H9 (cell line): ENCODE measurements at regions not wholly inside any gene's neighbourhood (a gene's known extent, or its start where the extent isn't known, plus 50 kb on each side); places are given as distances from the start of the nearest gene placed in this dataset.

Experiments used
- DNase-seq: peaks from one replicate; pipeline ENCODE4 v3.0.0-alpha.2; 2017
- H2AFZ ChIP-seq: one replicate; pipeline ENCODE4 v1.6.1; 2013; ENCODE audit warnings: mild to moderate bottlenecking, low read length, control low read depth, moderate library complexity
- H2AK5ac ChIP-seq: 2 replicates; pipeline ENCODE4 v1.6.1; 2013; ENCODE audit warnings: low read length, control low read depth, mixed read lengths; ENCODE audit not compliant: insufficient read length
- H2BK120ac ChIP-seq: one replicate; pipeline ENCODE4 v1.6.1; 2013; ENCODE audit warnings: low read depth, mild to moderate bottlenecking, low read length, control low read depth, inconsistent platforms; ENCODE audit not compliant: poor library complexity, severe bottlenecking
- H2BK12ac ChIP-seq: 2 replicates; pipeline ENCODE4 v1.6.1; 2013; ENCODE audit warnings: low read length, control low read depth, mixed read lengths, low read depth; ENCODE audit not compliant: insufficient read length
- H2BK15ac ChIP-seq: 2 replicates; pipeline ENCODE4 v1.6.1; 2013; ENCODE audit warnings: low read depth, low read length, control low read depth
- H2BK20ac ChIP-seq: one replicate; pipeline ENCODE4 v1.6.1; 2013; ENCODE audit warnings: low read depth, mild to moderate bottlenecking, low read length, control low read depth, inconsistent platforms; ENCODE audit not compliant: poor library complexity, severe bottlenecking
- H2BK5ac ChIP-seq: 2 replicates; pipeline ENCODE4 v1.6.1; 2013; ENCODE audit warnings: low read length, control low read depth, mixed read lengths; ENCODE audit not compliant: insufficient read length
- H3K14ac ChIP-seq: 2 replicates; pipeline ENCODE4 v1.6.1; 2013; ENCODE audit warnings: low read length, control low read depth; ENCODE audit not compliant: insufficient read depth
- H3K18ac ChIP-seq: 2 replicates; pipeline ENCODE4 v1.6.1; 2013; ENCODE audit warnings: low read depth, mild to moderate bottlenecking, mixed read lengths, low read length, control low read depth; ENCODE audit not compliant: insufficient read length
- H3K23ac ChIP-seq: 2 replicates; pipeline ENCODE4 v1.6.1; 2013; ENCODE audit warnings: low read length, control low read depth, mixed read lengths, low read depth; ENCODE audit not compliant: insufficient read length
- H3K23me2 ChIP-seq: 2 replicates; pipeline ENCODE4 v1.6.1; 2013; ENCODE audit warnings: low read depth, mild to moderate bottlenecking, mixed read lengths, low read length, control low read depth; ENCODE audit not compliant: insufficient read length, poor library complexity, severe bottlenecking
- H3K27ac ChIP-seq: 2 replicates; pipeline ENCODE4 v1.5.1; 2013; ENCODE audit warnings: low read length, control low read depth, mixed read lengths, low read depth; ENCODE audit not compliant: insufficient read length
- H3K27me3 ChIP-seq: 2 replicates; pipeline ENCODE4 v1.6.1; 2013; ENCODE audit warnings: low read length, control low read depth, inconsistent platforms; ENCODE audit not compliant: insufficient read depth
- H3K4ac ChIP-seq: 2 replicates; pipeline ENCODE4 v1.6.1; 2013; ENCODE audit warnings: low read depth, mild to moderate bottlenecking, control low read depth, inconsistent platforms, low read length, moderate library complexity
- H3K4me1 ChIP-seq: 2 replicates; pipeline ENCODE4 v1.6.1; 2013; ENCODE audit warnings: low read length, control low read depth, inconsistent platforms; ENCODE audit not compliant: insufficient read depth
- H3K4me2 ChIP-seq: 2 replicates; pipeline ENCODE4 v1.6.1; 2013; ENCODE audit warnings: low read length, control low read depth, mixed read lengths; ENCODE audit not compliant: insufficient read length, insufficient read depth
- H3K56ac ChIP-seq: 2 replicates; pipeline ENCODE4 v1.6.1; 2013; ENCODE audit warnings: low read depth, mild to moderate bottlenecking, mixed read lengths, low read length, control low read depth; ENCODE audit not compliant: insufficient read length
- H3K79me1 ChIP-seq: 2 replicates; pipeline ENCODE4 v1.6.1; 2013; ENCODE audit warnings: low read depth, mild to moderate bottlenecking, moderate library complexity, low read length, control low read depth, inconsistent platforms; ENCODE audit not compliant: insufficient read depth, poor library complexity, severe bottlenecking
- H3K79me2 ChIP-seq: 2 replicates; pipeline ENCODE4 v1.6.1; 2013; ENCODE audit warnings: low read length, control low read depth, inconsistent platforms; ENCODE audit not compliant: insufficient read depth
- H3K9ac ChIP-seq: 2 replicates; pipeline ENCODE4 v1.6.1; 2013; ENCODE audit warnings: low read length, control low read depth, mixed read lengths; ENCODE audit not compliant: insufficient read length; ENCODE audit errors: extremely low read depth
- H3K9me3 ChIP-seq: one replicate; pipeline ENCODE4 v1.6.1; 2013; ENCODE audit warnings: low read depth, low read length, inconsistent platforms; ENCODE audit not compliant: control insufficient read depth
- H3T11ph ChIP-seq: one replicate; pipeline ENCODE4 v1.6.1; 2013; ENCODE audit warnings: mild to moderate bottlenecking, low read length, control low read depth, inconsistent platforms
- H4K20me1 ChIP-seq: one replicate; pipeline ENCODE4 v1.6.1; 2013; ENCODE audit not compliant: control insufficient read depth, insufficient read length, insufficient read depth
- H4K5ac ChIP-seq: 2 replicates; pipeline ENCODE4 v1.6.1; 2013; ENCODE audit warnings: low read depth, mild to moderate bottlenecking, mixed read lengths, low read length, control low read depth; ENCODE audit not compliant: insufficient read length
- H4K8ac ChIP-seq: replicated peaks from 2 replicates; pipeline ENCODE4 v1.6.1; 2013; ENCODE audit warnings: low read length, control low read depth, mixed read lengths, low read depth; ENCODE audit not compliant: insufficient read length
- H4K91ac ChIP-seq: 2 replicates; pipeline ENCODE4 v1.6.1; 2013; ENCODE audit warnings: low read depth, mild to moderate bottlenecking, moderate library complexity, mixed read lengths, low read length, control low read depth; ENCODE audit not compliant: insufficient read length
- H3K27ac Mint-ChIP-seq, 3 experiments: 2 replicates in 2 of 3; 3 replicates in 1 of 3; pipeline ENCODE4 v1.8.0; 2020 to 2021; ENCODE audit warnings: mixed read lengths in 3 of 3, mild to moderate bottlenecking in 1 of 3, moderate library complexity in 1 of 3
- H3K27me3 Mint-ChIP-seq: 2 replicates; pipeline ENCODE4 v1.8.0; 2021; ENCODE audit warnings: low read depth, mild to moderate bottlenecking, moderate library complexity, mixed read lengths
- H3K36me3 Mint-ChIP-seq, 3 experiments: 2 replicates in 2 of 3; 3 replicates in 1 of 3; pipeline ENCODE4 v1.8.0; 2020 to 2021; ENCODE audit warnings: low read depth in 3 of 3, mixed read lengths in 3 of 3; ENCODE audit not compliant: insufficient read depth in 1 of 3
- H3K4me1 Mint-ChIP-seq, 2 experiments: 2 replicates each; pipeline ENCODE4 v1.8.0; 2020; ENCODE audit warnings: mixed read lengths in 2 of 2
- H3K4me3 Mint-ChIP-seq, 2 experiments: 2 replicates in 1 of 2; 3 replicates in 1 of 2; pipeline ENCODE4 v1.8.0; 2020 to 2021; ENCODE audit warnings: mild to moderate bottlenecking in 2 of 2, mixed read lengths in 2 of 2, moderate library complexity in 1 of 2
- H3K9me3 Mint-ChIP-seq, 2 experiments: 2 replicates in 1 of 2; 3 replicates in 1 of 2; pipeline ENCODE4 v1.8.0; 2020; ENCODE audit warnings: mild to moderate bottlenecking in 2 of 2, mixed read lengths in 2 of 2, moderate library complexity in 1 of 2
- WGBS: extraction: QIAGEN DNeasy Blood & Tissue Kit; methylation state at CpG from one replicate; pipeline ENCODE4 v1.1.7; 2013; ENCODE audit warnings: missing lambda C conversion rate, low lambda C conversion rate, mixed read lengths; ENCODE audit not compliant: insufficient read length; ENCODE audit errors: extremely low coverage; 5-methylcytosine and 5-hydroxymethylcytosine counted together
- TF ChIP-seq, protein P1 (sequence below): fragments of 200-600 bp; sonication (generic); conservative IDR thresholded peaks from 3 replicates; pipeline ENCODE4 v1.8.0; 2021; ENCODE audit warnings: antibody characterized with exemption, mild to moderate bottlenecking

GRCh38 chr12:105658389-105658788 lies 327.9 kb downstream of the C12orf75 start:
- Histone ChIP-seq H2BK5ac (no peak overlapping the region), H3K23ac (no peak overlapping the region), H3K9me3 (no peaks in the 10 kb centered on the region), H4K91ac (no peak overlapping the region), H2AFZ (no peak overlapping the region), H4K8ac (no peak overlapping the region), H3K23me2 (no peaks in the 10 kb centered on the region), H3K27ac (no peak overlapping the region), H2BK15ac (no peak overlapping the region), H2BK20ac (no peak overlapping the region), H3K56ac (no peak overlapping the region), H3K9ac (no peak overlapping the region), H3T11ph (no peak overlapping the region), H3K27me3 (no peaks in the 10 kb centered on the region; the same call in 1 of the 2 replicates), H2AK5ac (no peak overlapping the region), H2BK120ac (no peak overlapping the region), H3K79me1 (no peaks in the 10 kb centered on the region), H3K4ac (no peak overlapping the region), H4K5ac (no peak overlapping the region), H3K4me2 (no peak overlapping the region), H3K18ac (no peak overlapping the region), H2BK12ac (no peak overlapping the region), H4K20me1 (no peaks in the 10 kb centered on the region), H3K14ac (no peak overlapping the region), H3K79me2 (no peaks in the 10 kb centered on the region), H3K4me1 (no peaks in the 10 kb centered on the region)
- H3K27me3 Mint-ChIP-seq = no peaks in the 10 kb centered on the region
- H3K9me3 Mint-ChIP-seq = peaks cover 0 to 1% of the 10 kb centered on the region in 2 experiments; a peak in 2 of 5 replicates
- no peaks in the 10 kb centered on the region for H3K4me1 Mint-ChIP-seq
- H3K4me3 Mint-ChIP-seq = no peak overlapping the region
- no CpG with 5 or more reads among the region's 2 CpGs for WGBS
- H3K27ac Mint-ChIP-seq = no peak overlapping the region; a peak in 1 of 7 replicates
- TF ChIP-seq, protein P1, sequence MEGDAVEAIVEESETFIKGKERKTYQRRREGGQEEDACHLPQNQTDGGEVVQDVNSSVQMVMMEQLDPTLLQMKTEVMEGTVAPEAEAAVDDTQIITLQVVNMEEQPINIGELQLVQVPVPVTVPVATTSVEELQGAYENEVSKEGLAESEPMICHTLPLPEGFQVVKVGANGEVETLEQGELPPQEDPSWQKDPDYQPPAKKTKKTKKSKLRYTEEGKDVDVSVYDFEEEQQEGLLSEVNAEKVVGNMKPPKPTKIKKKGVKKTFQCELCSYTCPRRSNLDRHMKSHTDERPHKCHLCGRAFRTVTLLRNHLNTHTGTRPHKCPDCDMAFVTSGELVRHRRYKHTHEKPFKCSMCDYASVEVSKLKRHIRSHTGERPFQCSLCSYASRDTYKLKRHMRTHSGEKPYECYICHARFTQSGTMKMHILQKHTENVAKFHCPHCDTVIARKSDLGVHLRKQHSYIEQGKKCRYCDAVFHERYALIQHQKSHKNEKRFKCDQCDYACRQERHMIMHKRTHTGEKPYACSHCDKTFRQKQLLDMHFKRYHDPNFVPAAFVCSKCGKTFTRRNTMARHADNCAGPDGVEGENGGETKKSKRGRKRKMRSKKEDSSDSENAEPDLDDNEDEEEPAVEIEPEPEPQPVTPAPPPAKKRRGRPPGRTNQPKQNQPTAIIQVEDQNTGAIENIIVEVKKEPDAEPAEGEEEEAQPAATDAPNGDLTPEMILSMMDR = no peak
- no peak for DNase-seq
- H3K36me3 Mint-ChIP-seq = peaks cover 0 to 2% (median under 1%) of the 10 kb centered on the region in 3 experiments; a peak in 1 of 7 replicates
